Prostate gland (tissue), 2 donors: ENCODE measurements at regions not wholly inside any gene's neighbourhood (a gene's known extent, or its start where the extent isn't known, plus 50 kb on each side); places are given as distances from the start of the nearest gene placed in this dataset.

ENCODE experiments used
- POLR2A ChIP-seq: fragments of 450-650 bp; IDR thresholded peaks from one replicate; pipeline ENCODE4 v1.6.1; 2016; ENCODE audit warnings: antibody characterized with exemption, mild to moderate bottlenecking
- POLR2AphosphoS5 ChIP-seq: sonication (generic); formaldehyde crosslinking; IDR thresholded peaks from one replicate; pipeline ENCODE4 v1.6.1; 2017; ENCODE audit warnings: antibody characterized with exemption
- TF ChIP-seq, protein P1 (sequence below), 4 experiments: fragments of 200-600 bp in 2 of 4; fragments of 450-650 bp in 2 of 4; sonication (generic) in 2 of 4; IDR thresholded peaks; 1 replicate in 3 of 4; 2 replicates in 1 of 4; pipeline ENCODE4 v1.5.1; 2016 to 2019; ENCODE audit warnings: antibody characterized with exemption in 4 of 4, mild to moderate bottlenecking in 2 of 4, moderate library complexity in 2 of 4

DNA sequence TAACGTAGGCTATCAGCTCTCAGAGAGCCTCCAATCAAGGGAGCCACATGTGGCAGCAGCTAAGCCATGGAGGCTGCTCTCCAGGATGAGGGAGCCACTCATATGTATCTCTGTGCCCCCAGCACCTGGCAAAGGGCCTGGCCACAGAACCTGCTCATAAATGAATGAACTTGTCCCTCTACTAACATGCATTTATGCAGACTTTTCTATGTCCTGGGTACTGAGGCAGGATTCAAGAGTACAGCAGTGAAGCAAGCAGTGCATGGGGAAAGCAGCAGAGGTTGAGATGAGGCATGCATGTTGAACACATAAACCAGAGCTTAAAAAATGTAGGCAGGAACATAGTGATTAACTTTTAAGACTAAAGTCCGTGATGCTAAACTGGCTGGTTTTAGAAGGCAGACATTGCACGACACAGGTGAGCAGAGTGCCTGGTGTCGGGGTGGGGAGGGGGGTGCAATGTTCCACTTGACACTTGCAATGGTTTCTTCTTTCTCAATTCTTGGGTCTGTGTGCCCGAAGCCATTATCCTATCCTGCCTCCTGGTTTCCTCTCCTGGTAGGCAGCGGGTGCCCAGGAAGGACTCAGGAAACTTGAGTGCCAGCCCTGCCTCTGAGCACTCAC is 142.8 kb upstream of the ALDH1B1 start:
- TF ChIP-seq, protein P1, sequence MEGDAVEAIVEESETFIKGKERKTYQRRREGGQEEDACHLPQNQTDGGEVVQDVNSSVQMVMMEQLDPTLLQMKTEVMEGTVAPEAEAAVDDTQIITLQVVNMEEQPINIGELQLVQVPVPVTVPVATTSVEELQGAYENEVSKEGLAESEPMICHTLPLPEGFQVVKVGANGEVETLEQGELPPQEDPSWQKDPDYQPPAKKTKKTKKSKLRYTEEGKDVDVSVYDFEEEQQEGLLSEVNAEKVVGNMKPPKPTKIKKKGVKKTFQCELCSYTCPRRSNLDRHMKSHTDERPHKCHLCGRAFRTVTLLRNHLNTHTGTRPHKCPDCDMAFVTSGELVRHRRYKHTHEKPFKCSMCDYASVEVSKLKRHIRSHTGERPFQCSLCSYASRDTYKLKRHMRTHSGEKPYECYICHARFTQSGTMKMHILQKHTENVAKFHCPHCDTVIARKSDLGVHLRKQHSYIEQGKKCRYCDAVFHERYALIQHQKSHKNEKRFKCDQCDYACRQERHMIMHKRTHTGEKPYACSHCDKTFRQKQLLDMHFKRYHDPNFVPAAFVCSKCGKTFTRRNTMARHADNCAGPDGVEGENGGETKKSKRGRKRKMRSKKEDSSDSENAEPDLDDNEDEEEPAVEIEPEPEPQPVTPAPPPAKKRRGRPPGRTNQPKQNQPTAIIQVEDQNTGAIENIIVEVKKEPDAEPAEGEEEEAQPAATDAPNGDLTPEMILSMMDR (IDR thresholded peaks at IDR 0.05) = no peak
- TF ChIP-seq POLR2A (no peak), POLR2AphosphoS5 (no peak)
